SU-DHL-6 (cell line): ENCODE measurements at regions not wholly inside any gene's neighbourhood (a gene's known extent, or its start where the extent isn't known, plus 50 kb on each side); places are given as distances from the start of the nearest gene placed in this dataset.

Experiments used
- H2AFZ ChIP-seq: fragments of 200-600 bp; sonication (generic); 2 replicates; pipeline ENCODE4 v1.6.1; 2014; ENCODE audit warnings: low read depth, mild to moderate bottlenecking, moderate library complexity, mixed read lengths, antibody characterized with exemption, low read length; ENCODE audit not compliant: severe bottlenecking
- H3F3A ChIP-seq: fragments of 200-600 bp; shearing (Covaris generic); 2 replicates; pipeline ENCODE4 v1.6.0; 2016; ENCODE audit warnings: antibody characterized with exemption, mild to moderate bottlenecking; ENCODE audit not compliant: insufficient read depth
- H3K27ac ChIP-seq: fragments of 200-600 bp; sonication (generic); 2 replicates; pipeline ENCODE4 v1.5.1; 2016; ENCODE audit warnings: low read depth, mild to moderate bottlenecking, low read length, moderate library complexity, mixed read lengths
- H3K27me3 ChIP-seq: fragments of 200-600 bp; sonication (generic), shearing (Covaris generic); 2 replicates; pipeline ENCODE4 v1.6.0; 2014; ENCODE audit warnings: mild to moderate bottlenecking, low read length
- H3K36me3 ChIP-seq: fragments of 200-600 bp; sonication (generic); 2 replicates; pipeline ENCODE4 v1.6.1; 2014; ENCODE audit warnings: mild to moderate bottlenecking, low read length, mixed read lengths
- H3K4me2 ChIP-seq: fragments of 300-600, 200-600 bp; shearing (Covaris generic), sonication (generic); 2 replicates; pipeline ENCODE4 v1.6.0; 2014; ENCODE audit warnings: low read length, low read depth, mild to moderate bottlenecking; ENCODE audit not compliant: poor library complexity, severe bottlenecking
- H3K4me3 ChIP-seq: fragments of 200-600 bp; sonication (generic); 2 replicates; pipeline ENCODE4 v1.5.1; 2014; ENCODE audit warnings: antibody characterized with exemption, low read length, mild to moderate bottlenecking, mixed read lengths; ENCODE audit not compliant: insufficient read depth, poor library complexity, severe bottlenecking
- H3K79me2 ChIP-seq: fragments of 200-600 bp; sonication (generic); 2 replicates; pipeline ENCODE4 v1.6.1; 2014; ENCODE audit warnings: mild to moderate bottlenecking, low read length, moderate library complexity; ENCODE audit not compliant: insufficient read depth
- H3K9ac ChIP-seq: fragments of 200-600 bp; sonication (generic); 2 replicates; pipeline ENCODE4 v1.7.0; 2014; ENCODE audit warnings: mild to moderate bottlenecking, low read length
- H3K9me2 ChIP-seq: fragments of 200-600 bp; sonication (generic); replicated peaks from 2 replicates; pipeline ENCODE4 v1.6.1; 2014; ENCODE audit warnings: low read length; ENCODE audit not compliant: insufficient read depth
- H3K9me3 ChIP-seq: fragments of 200-600 bp; sonication (generic); 2 replicates; pipeline ENCODE4 v1.6.1; 2014; ENCODE audit warnings: low read length, mixed read lengths; ENCODE audit not compliant: insufficient read depth
- H4K20me1 ChIP-seq: fragments of 200-600 bp; sonication (generic); 2 replicates; pipeline ENCODE4 v1.6.1; 2014; ENCODE audit warnings: low read depth, mild to moderate bottlenecking, antibody characterized with exemption, low read length, moderate library complexity, mixed read lengths
- EZH2phosphoT487 ChIP-seq: fragments of 200-600 bp; sonication (generic), shearing (Covaris generic); conservative IDR thresholded peaks from 2 replicates; pipeline ENCODE4 v1.6.1; 2018; ENCODE audit warnings: mild to moderate bottlenecking, antibody characterized with exemption, low read length, moderate library complexity, mixed read lengths
- TF ChIP-seq, protein P1 (sequence below): fragments of 200-600 bp; sonication (generic); IDR thresholded peaks from one replicate; pipeline ENCODE4 v1.5.1; 2017; ENCODE audit warnings: antibody characterized with exemption, mild to moderate bottlenecking, low read length, moderate library complexity; ENCODE audit not compliant: insufficient read depth, poor library complexity, severe bottlenecking

DNA sequence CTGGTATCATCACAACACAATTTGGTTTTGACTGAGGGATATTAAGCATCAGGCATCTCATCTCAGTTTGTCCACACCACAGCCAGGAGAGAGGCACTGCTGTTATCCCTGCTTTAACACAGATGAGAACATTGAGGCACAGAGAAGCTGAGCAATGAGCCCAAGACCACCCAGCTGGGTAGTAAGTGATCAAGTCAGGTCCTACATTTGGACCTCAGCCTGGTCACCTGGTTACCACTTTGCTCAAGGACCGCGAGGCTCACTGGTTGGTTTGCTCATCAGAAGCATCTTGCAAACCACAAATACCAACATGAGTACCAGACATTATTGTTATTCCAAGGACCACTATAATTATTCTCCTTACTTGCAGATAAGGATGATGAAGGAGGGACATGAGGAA is 245.5 kb downstream of the CBLN1 start:
- TF ChIP-seq EZH2phosphoT487, result no peak
- TF ChIP-seq, protein P1, sequence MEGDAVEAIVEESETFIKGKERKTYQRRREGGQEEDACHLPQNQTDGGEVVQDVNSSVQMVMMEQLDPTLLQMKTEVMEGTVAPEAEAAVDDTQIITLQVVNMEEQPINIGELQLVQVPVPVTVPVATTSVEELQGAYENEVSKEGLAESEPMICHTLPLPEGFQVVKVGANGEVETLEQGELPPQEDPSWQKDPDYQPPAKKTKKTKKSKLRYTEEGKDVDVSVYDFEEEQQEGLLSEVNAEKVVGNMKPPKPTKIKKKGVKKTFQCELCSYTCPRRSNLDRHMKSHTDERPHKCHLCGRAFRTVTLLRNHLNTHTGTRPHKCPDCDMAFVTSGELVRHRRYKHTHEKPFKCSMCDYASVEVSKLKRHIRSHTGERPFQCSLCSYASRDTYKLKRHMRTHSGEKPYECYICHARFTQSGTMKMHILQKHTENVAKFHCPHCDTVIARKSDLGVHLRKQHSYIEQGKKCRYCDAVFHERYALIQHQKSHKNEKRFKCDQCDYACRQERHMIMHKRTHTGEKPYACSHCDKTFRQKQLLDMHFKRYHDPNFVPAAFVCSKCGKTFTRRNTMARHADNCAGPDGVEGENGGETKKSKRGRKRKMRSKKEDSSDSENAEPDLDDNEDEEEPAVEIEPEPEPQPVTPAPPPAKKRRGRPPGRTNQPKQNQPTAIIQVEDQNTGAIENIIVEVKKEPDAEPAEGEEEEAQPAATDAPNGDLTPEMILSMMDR, result no peak

DNA sequence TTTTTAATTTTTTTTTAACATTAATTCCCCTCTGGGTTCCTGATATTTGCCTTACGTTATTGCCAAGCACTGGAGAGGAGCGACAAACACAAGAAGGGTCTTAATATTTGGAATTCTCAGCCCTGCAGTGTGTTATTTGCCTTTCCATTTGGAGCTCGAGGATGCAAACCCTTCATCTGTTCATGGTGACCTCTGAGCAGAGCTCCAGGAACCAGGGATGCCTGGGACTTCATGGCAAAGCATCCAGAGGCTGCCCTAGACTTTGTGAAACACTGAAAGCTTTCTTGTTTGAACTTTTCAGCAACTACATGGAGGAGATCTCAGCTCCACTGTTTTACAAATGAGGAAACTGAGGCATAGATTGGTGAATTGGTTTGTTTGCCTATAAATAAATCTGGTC is 254.2 kb downstream of the CBLN1 start:
- Histone ChIP-seq H3K27me3 (no peaks in the 10 kb centered on the region), H3K9me2 (no peaks in the 10 kb centered on the region), H3K4me3 (no peak overlapping the region), H2AFZ (no peak overlapping the region), H3F3A (no peaks in the 10 kb centered on the region), H3K79me2 (no peaks in the 10 kb centered on the region), H3K27ac (no peak overlapping the region), H3K9me3 (no peaks in the 10 kb centered on the region), H3K36me3 (no peaks in the 10 kb centered on the region), H4K20me1 (no peaks in the 10 kb centered on the region), H3K9ac (no peak overlapping the region), H3K4me2 (no peak overlapping the region)
- no peak for TF ChIP-seq EZH2phosphoT487
- TF ChIP-seq, protein P1, result no peak

More for the DNA sequence above, 245.5 kb downstream of the CBLN1 start:
- H3F3A ChIP-seq, result no peaks in the 10 kb centered on the region
- no peaks in the 10 kb centered on the region for H4K20me1 ChIP-seq
- no peaks in the 10 kb centered on the region for H3K79me2 ChIP-seq
- H3K36me3 ChIP-seq, result no peaks in the 10 kb centered on the region
- H3K4me3 ChIP-seq, result no peak overlapping the region
- no peaks in the 10 kb centered on the region for H3K27me3 ChIP-seq
- no peaks in the 10 kb centered on the region for H3K9me3 ChIP-seq
- no peak overlapping the region for H2AFZ ChIP-seq
- no peak overlapping the region for H3K4me2 ChIP-seq
- H3K9me2 ChIP-seq, result no peaks in the 10 kb centered on the region
- no peak overlapping the region for H3K27ac ChIP-seq
- H3K9ac ChIP-seq, result no peak overlapping the region

DNA sequence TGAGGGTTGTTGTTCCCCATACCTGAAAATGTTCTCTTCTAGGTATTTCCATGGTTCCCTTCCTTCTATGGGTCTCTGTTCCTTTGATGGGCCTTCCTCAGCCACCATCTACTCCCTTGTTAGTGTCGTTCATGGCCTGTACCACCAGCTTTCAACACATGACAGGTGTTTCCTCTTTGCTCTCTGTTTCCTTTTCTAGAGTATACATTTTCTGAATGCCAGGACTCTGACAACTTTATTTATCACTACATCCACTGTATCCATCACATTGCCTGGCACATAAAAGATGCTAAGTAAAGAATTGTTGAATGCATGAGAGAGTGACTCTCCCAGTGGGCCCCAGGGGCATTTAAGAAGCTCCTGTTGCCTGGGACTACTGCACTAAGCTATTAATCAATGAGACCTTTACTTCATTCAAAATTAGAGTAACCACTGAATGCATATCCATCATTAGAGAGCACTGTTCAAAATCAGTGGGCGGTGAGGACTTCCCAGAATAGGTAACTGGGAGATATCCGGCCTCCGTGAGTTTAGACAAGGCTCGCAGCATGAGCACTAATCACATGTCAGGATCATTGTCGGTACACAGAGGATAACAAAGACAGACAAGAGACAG is 255.0 kb downstream of the CBLN1 start:
- Histone ChIP-seq H3K9me3 (no peaks in the 10 kb centered on the region), H3K36me3 (no peaks in the 10 kb centered on the region)

More for the DNA sequence above, 255.0 kb downstream of the CBLN1 start:
- TF ChIP-seq EZH2phosphoT487, result no peak
- TF ChIP-seq, protein P1, result no peak
- Histone ChIP-seq H3K27me3 (no peaks in the 10 kb centered on the region), H4K20me1 (no peaks in the 10 kb centered on the region), H3F3A (no peaks in the 10 kb centered on the region), H3K4me2 (no peak overlapping the region), H3K4me3 (no peak overlapping the region), H3K9me2 (no peaks in the 10 kb centered on the region), H2AFZ (no peak overlapping the region), H3K9ac (no peak overlapping the region), H3K27ac (no peak overlapping the region), H3K79me2 (no peaks in the 10 kb centered on the region)
